ENCODE measurements at regions not wholly inside any gene's neighbourhood (a gene's known extent, or its start where the extent isn't known, plus 50 kb on each side); places are given as distances from the start of the nearest gene placed in this dataset.

DNA sequence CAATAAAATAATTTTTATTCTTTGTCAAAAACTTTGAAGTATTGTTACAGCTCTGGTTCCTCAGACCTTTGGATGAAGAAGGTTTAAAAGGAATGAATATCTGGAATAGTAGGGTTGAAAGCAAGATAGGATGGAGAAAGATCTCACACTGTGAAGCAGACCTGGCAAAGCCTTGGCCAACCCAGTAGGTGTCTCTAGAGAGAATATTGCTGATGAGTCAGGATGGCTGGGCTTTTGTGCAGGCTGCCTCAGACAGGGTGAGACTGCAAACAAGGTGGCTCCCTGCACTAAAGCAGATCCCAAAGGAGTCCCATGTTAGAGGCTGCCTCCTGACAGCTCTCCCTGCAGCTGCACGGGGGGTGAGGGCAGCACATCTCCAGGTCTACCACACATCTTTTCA lies 226.0 kb upstream of the ITGA4 start:
- no peak overlapping the region for H2AFZ ChIP-seq (ENCODE audit: control insufficient read depth, low read length)
- H3K4me1 ChIP-seq (ENCODE audit: control insufficient read depth, extremely low read depth, insufficient read depth, low read length): peaks cover 2% of the 10 kb centered on the region
- no peak overlapping the region for H3K4me3 ChIP-seq (ENCODE audit: control insufficient read depth in 2 of 3, extremely low read depth in 1 of 3, insufficient read depth in 2 of 3, low read depth in 1 of 3, low read length in 3 of 3)
- H3K9me1 ChIP-seq (ENCODE audit: control insufficient read depth, extremely low read depth, insufficient read depth, low read length): no peaks in the 10 kb centered on the region
- TF ChIP-seq CTCF (optimal IDR thresholded peaks at IDR 0.05 in 1 of 3, IDR thresholded peaks at IDR 0.05 in 1 of 3, conservative IDR thresholded peaks at IDR 0.05 in 1 of 3; ENCODE audit: extremely low read depth in 1 of 3, insufficient read depth in 2 of 3, low read length in 3 of 3): peak in 2 of 3 experiments; percentile 30 to 43
- no peak for TF ChIP-seq EZH2 (IDR thresholded peaks at IDR 0.05; ENCODE audit: low read length)
- H3K36me3 ChIP-seq (ENCODE audit: control insufficient read depth in 2 of 2, extremely low read depth in 1 of 2, insufficient read depth in 2 of 2, low read length in 2 of 2): no peaks in the 10 kb centered on the region
- no peaks in the 10 kb centered on the region for H3K27me3 ChIP-seq (ENCODE audit: control insufficient read depth, extremely low read depth, insufficient read depth, low read length)
- no peaks in the 10 kb centered on the region for H4K20me1 ChIP-seq (ENCODE audit: control insufficient read depth, extremely low read depth, insufficient read depth, low read length)
- FAIRE-seq (no peak), DNase-seq (ENCODE audit: low read depth, low spot score) (no peak)
- dilution Hi-C loops (cut with MboI; ENCODE audit: extremely low pct_ligation_motif_present, low sequenced_read_pairs): no loop called here
- H3K9me3 ChIP-seq (ENCODE audit: control insufficient read depth, low read depth, low read length): no peaks in the 10 kb centered on the region
- H3K9ac ChIP-seq (ENCODE audit: control insufficient read depth, extremely low read depth, insufficient read depth, low read length): no peak overlapping the region
- no peak overlapping the region for H3K4me2 ChIP-seq (ENCODE audit: control insufficient read depth, extremely low read depth, insufficient read depth, low read depth, low read length)
- no peaks in the 10 kb centered on the region for H3K79me2 ChIP-seq (ENCODE audit: control insufficient read depth, insufficient read depth, low read length)
- no peak overlapping the region for H3K27ac ChIP-seq (ENCODE audit: control insufficient read depth, insufficient read depth, low read length)

- H3K4me2 ChIP-seq (ENCODE audit: control insufficient read depth, extremely low read depth, insufficient read depth, low read depth, low read length): no peak overlapping the region
- H3K9me3 ChIP-seq (ENCODE audit: control insufficient read depth, low read depth, low read length): no peaks in the 10 kb centered on the region
- H3K79me2 ChIP-seq (ENCODE audit: control insufficient read depth, insufficient read depth, low read length): no peaks in the 10 kb centered on the region
- DNase-seq (ENCODE audit: low read depth, low spot score) (no peak), FAIRE-seq (no peak)
- H3K4me1 ChIP-seq (ENCODE audit: control insufficient read depth, extremely low read depth, insufficient read depth, low read length): peaks cover 2% of the 10 kb centered on the region
- no peaks in the 10 kb centered on the region for H3K27me3 ChIP-seq (ENCODE audit: control insufficient read depth, extremely low read depth, insufficient read depth, low read length)
- no peak overlapping the region for H3K4me3 ChIP-seq (ENCODE audit: control insufficient read depth in 2 of 3, extremely low read depth in 1 of 3, insufficient read depth in 2 of 3, low read depth in 1 of 3, low read length in 3 of 3)
- no peak overlapping the region for H3K27ac ChIP-seq (ENCODE audit: control insufficient read depth, insufficient read depth, low read length)
- dilution Hi-C loops (cut with MboI; ENCODE audit: extremely low pct_ligation_motif_present, low sequenced_read_pairs): no loop called here
- no peaks in the 10 kb centered on the region for H3K36me3 ChIP-seq (ENCODE audit: control insufficient read depth in 2 of 2, extremely low read depth in 1 of 2, insufficient read depth in 2 of 2, low read length in 2 of 2)
- H3K9me1 ChIP-seq (ENCODE audit: control insufficient read depth, extremely low read depth, insufficient read depth, low read length): no peaks in the 10 kb centered on the region
- H2AFZ ChIP-seq (ENCODE audit: control insufficient read depth, low read length): no peak overlapping the region
- no peak for TF ChIP-seq EZH2 (IDR thresholded peaks at IDR 0.05; ENCODE audit: low read length)
- H3K9ac ChIP-seq (ENCODE audit: control insufficient read depth, extremely low read depth, insufficient read depth, low read length): no peak overlapping the region
- no peaks in the 10 kb centered on the region for H4K20me1 ChIP-seq (ENCODE audit: control insufficient read depth, extremely low read depth, insufficient read depth, low read length)
Measured at GRCh38 chr2:181231886-181232621, 225.1 kb upstream of the ITGA4 start.

- Histone ChIP-seq H3K4me3 (ENCODE audit: control insufficient read depth in 2 of 3, extremely low read depth in 1 of 3, insufficient read depth in 2 of 3, low read depth in 1 of 3, low read length in 3 of 3) (no peak overlapping the region), H2AFZ (ENCODE audit: control insufficient read depth, low read length) (no peak overlapping the region), H3K27ac (ENCODE audit: control insufficient read depth, insufficient read depth, low read length) (no peak overlapping the region), H4K20me1 (ENCODE audit: control insufficient read depth, extremely low read depth, insufficient read depth, low read length) (no peaks in the 10 kb centered on the region), H3K27me3 (ENCODE audit: control insufficient read depth, extremely low read depth, insufficient read depth, low read length) (no peaks in the 10 kb centered on the region), H3K9me1 (ENCODE audit: control insufficient read depth, extremely low read depth, insufficient read depth, low read length) (no peaks in the 10 kb centered on the region), H3K4me2 (ENCODE audit: control insufficient read depth, extremely low read depth, insufficient read depth, low read depth, low read length) (no peak overlapping the region), H3K9me3 (ENCODE audit: control insufficient read depth, low read depth, low read length) (no peaks in the 10 kb centered on the region), H3K36me3 (ENCODE audit: control insufficient read depth in 2 of 2, extremely low read depth in 1 of 2, insufficient read depth in 2 of 2, low read length in 2 of 2) (no peaks in the 10 kb centered on the region), H3K4me1 (ENCODE audit: control insufficient read depth, extremely low read depth, insufficient read depth, low read length) (no peaks in the 10 kb centered on the region), H3K79me2 (ENCODE audit: control insufficient read depth, insufficient read depth, low read length) (no peaks in the 10 kb centered on the region), H3K9ac (ENCODE audit: control insufficient read depth, extremely low read depth, insufficient read depth, low read length) (no peak overlapping the region)
- DNase-seq (ENCODE audit: low read depth, low spot score) (no peak), FAIRE-seq (no peak)
- dilution Hi-C loops (cut with MboI; ENCODE audit: extremely low pct_ligation_motif_present, low sequenced_read_pairs): no loop called here
- TF ChIP-seq CTCF (optimal IDR thresholded peaks at IDR 0.05 in 1 of 3, IDR thresholded peaks at IDR 0.05 in 1 of 3, conservative IDR thresholded peaks at IDR 0.05 in 1 of 3; ENCODE audit: extremely low read depth in 1 of 3, insufficient read depth in 2 of 3, low read length in 3 of 3): no peak
- no peak for TF ChIP-seq EZH2 (IDR thresholded peaks at IDR 0.05; ENCODE audit: low read length)
Measured at GRCh38 chr2:181234487-181234891, 222.7 kb upstream of the ITGA4 start.
